Smooth muscle cell (in vitro differentiated cells): ENCODE measurements at regions not wholly inside any gene's neighbourhood (a gene's known extent, or its start where the extent isn't known, plus 50 kb on each side); places are given as distances from the start of the nearest gene placed in this dataset.

Source experiments
- DNase-seq: peaks from one replicate; lab custom pipeline; 2025; ENCODE audit not compliant: unreplicated experiment; lab: John Stamatoyannopoulos, UW
- H2AFZ ChIP-seq: fragments of 200-600 bp; sonication (generic); 2 replicates; pipeline ENCODE4 v1.6.0; 2016; ENCODE audit warnings: antibody characterized with exemption, low read depth, mild to moderate bottlenecking
- H3F3A ChIP-seq: fragments of 200-600 bp; sonication (generic); 2 replicates; pipeline ENCODE4 v1.6.0; 2017; ENCODE audit warnings: antibody characterized with exemption, low read depth
- H3K27ac ChIP-seq: fragments of 200-600 bp; sonication (generic); 2 replicates; pipeline ENCODE4 v1.5.1; 2016; ENCODE audit warnings: low read depth, mild to moderate bottlenecking
- H3K27me3 ChIP-seq: fragments of 200-600 bp; sonication (generic); 2 replicates; pipeline ENCODE4 v1.6.1; 2016; ENCODE audit warnings: low read depth, mild to moderate bottlenecking
- H3K36me3 ChIP-seq: fragments of 200-600 bp; sonication (generic); 2 replicates; pipeline ENCODE4 v1.5.1; 2016; ENCODE audit warnings: low read depth
- H3K4me1 ChIP-seq: fragments of 200-600 bp; sonication (generic); 2 replicates; pipeline ENCODE4 v1.5.1; 2016; ENCODE audit warnings: low read depth
- H3K4me2 ChIP-seq: fragments of 200-600 bp; sonication (generic); 2 replicates; pipeline ENCODE4 v1.6.0; 2016; ENCODE audit warnings: mild to moderate bottlenecking
- H3K4me3 ChIP-seq: fragments of 200-600 bp; sonication (generic); 2 replicates; pipeline ENCODE4 v1.5.1; 2016; ENCODE audit warnings: mild to moderate bottlenecking
- H3K79me2 ChIP-seq: fragments of 200-600 bp; sonication (generic); 2 replicates; pipeline ENCODE4 v1.6.0; 2016; ENCODE audit warnings: low read depth, mild to moderate bottlenecking
- H3K9ac ChIP-seq: fragments of 200-600 bp; sonication (generic); 2 replicates; pipeline ENCODE4 v1.6.0; 2016; ENCODE audit warnings: low read depth
- H3K9me3 ChIP-seq: fragments of 200-600 bp; sonication (generic); replicated peaks from 2 replicates; pipeline ENCODE4 v1.5.1; 2016; ENCODE audit warnings: low read depth
- H4K20me1 ChIP-seq: fragments of 200-600 bp; sonication (generic); 2 replicates; pipeline ENCODE4 v1.6.0; 2016; ENCODE audit warnings: low read depth
- WGBS: methylation state at CpG from one replicate; pipeline ENCODE4 v1.1.7; 2016; ENCODE audit warnings: low lambda C conversion rate; 5-methylcytosine and 5-hydroxymethylcytosine counted together
- TF ChIP-seq, protein P1 (sequence below): fragments of 200-600 bp; sonication (generic); IDR thresholded peaks from 2 replicates; pipeline ENCODE4 v1.5.1; 2017; ENCODE audit warnings: borderline replicate concordance, mild to moderate bottlenecking, antibody characterized with exemption; ENCODE audit not compliant: insufficient read depth, poor library complexity, severe bottlenecking

DNA sequence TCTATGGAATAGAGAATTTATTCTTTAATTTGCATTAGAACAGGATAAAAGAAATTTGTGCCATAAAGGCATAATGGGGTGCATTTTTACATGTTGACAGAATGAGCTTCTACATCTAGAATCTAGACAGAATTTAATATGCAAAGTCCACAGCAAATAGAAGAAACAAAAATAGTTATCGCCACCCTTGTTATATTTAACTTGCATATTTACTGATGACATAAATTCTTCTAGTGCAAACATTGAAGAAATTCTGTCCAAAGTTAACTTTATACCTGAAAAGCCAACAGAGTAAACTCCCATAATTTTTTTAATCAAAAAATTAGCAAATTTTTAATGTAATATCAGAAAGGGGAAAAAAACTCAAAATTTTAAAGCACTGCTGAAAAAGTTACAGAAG lies 213.7 kb upstream of the ALCAM start:
- no peaks in the 10 kb centered on the region for H4K20me1 ChIP-seq
- no peaks in the 10 kb centered on the region for H3K27me3 ChIP-seq
- no peak for DNase-seq
- no peaks in the 10 kb centered on the region for H3K9me3 ChIP-seq
- H3K9ac ChIP-seq = no peak overlapping the region
- TF ChIP-seq, protein P1, sequence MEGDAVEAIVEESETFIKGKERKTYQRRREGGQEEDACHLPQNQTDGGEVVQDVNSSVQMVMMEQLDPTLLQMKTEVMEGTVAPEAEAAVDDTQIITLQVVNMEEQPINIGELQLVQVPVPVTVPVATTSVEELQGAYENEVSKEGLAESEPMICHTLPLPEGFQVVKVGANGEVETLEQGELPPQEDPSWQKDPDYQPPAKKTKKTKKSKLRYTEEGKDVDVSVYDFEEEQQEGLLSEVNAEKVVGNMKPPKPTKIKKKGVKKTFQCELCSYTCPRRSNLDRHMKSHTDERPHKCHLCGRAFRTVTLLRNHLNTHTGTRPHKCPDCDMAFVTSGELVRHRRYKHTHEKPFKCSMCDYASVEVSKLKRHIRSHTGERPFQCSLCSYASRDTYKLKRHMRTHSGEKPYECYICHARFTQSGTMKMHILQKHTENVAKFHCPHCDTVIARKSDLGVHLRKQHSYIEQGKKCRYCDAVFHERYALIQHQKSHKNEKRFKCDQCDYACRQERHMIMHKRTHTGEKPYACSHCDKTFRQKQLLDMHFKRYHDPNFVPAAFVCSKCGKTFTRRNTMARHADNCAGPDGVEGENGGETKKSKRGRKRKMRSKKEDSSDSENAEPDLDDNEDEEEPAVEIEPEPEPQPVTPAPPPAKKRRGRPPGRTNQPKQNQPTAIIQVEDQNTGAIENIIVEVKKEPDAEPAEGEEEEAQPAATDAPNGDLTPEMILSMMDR = no peak
- H3K4me3 ChIP-seq = no peak overlapping the region
- H3K36me3 ChIP-seq = no peaks in the 10 kb centered on the region
- 92% methylated on average over 1 of the region's 1 CpG for WGBS
- H3K79me2 ChIP-seq = no peaks in the 10 kb centered on the region
- H2AFZ ChIP-seq = no peak overlapping the region
- no peaks in the 10 kb centered on the region for H3F3A ChIP-seq
- no peak overlapping the region for H3K27ac ChIP-seq
- no peak overlapping the region for H3K4me2 ChIP-seq
- no peaks in the 10 kb centered on the region for H3K4me1 ChIP-seq

DNA sequence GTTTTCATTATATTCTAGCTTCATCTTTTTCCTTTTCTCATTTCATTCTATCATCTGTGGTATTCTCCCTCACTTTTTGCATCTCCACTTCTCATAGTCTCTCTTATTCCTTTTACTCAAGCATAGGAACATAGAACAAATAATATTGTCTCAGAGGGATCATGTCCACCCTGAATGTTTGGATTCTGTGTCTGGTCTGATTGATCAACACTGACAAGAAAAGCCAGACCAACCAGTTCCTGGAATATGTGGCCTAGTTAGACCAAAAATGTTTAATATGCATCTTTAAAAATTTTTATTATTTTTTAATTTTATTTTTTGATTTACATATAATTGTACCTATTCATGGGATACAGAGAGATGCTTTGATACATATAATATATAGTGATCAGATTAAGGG lies 212.0 kb upstream of the ALCAM start:
- Histone ChIP-seq H3K79me2 (no peaks in the 10 kb centered on the region), H3K9ac (no peak overlapping the region), H3K4me1 (no peaks in the 10 kb centered on the region), H3F3A (no peaks in the 10 kb centered on the region), H3K9me3 (no peaks in the 10 kb centered on the region), H3K4me3 (no peak overlapping the region), H3K27ac (no peak overlapping the region), H4K20me1 (no peaks in the 10 kb centered on the region), H3K4me2 (no peak overlapping the region), H3K27me3 (no peaks in the 10 kb centered on the region), H3K36me3 (no peaks in the 10 kb centered on the region), H2AFZ (no peak overlapping the region)
- no peak for DNase-seq
- TF ChIP-seq, protein P1 = no peak

DNA sequence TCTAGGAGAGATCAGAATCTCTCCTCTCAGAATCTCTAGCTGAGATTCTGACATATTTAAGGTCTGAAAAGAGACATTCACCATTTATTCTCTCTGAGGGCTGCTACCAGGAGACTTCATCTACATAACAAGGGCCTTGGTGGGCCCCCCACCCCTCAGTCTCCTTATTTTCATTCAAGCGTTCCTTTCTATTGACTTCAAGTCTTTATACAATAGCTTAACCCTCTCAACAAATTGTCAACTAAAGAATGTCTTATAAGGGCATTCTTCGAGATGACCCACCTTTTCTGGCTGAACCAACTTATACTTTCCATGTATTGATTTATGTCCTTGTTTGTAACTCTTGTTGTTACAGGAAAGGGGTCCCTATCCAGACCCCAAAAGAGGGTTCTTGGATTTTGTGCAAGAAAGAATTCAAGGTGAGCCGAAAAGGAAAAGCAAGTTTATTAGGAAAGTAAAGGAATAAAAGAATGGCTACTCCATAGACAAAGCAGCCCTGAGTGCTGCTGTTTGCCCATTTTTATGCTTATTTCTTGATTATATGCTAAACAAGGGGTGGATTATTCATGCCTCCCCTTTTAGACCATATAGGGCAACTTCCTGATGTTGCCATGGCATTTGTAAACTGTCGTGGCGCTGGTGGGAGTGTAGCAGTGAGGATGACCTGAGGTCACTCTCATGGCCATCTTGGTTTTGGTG lies 209.5 kb upstream of the ALCAM start:
- Histone ChIP-seq H3K9me3 (no peaks in the 10 kb centered on the region), H3K36me3 (no peaks in the 10 kb centered on the region), H2AFZ (no peak overlapping the region), H3K4me3 (no peak overlapping the region), H3K27me3 (no peaks in the 10 kb centered on the region), H3K79me2 (no peaks in the 10 kb centered on the region), H3K27ac (no peak overlapping the region), H3F3A (no peaks in the 10 kb centered on the region), H3K4me1 (no peaks in the 10 kb centered on the region), H3K4me2 (no peak overlapping the region), H3K9ac (no peak overlapping the region), H4K20me1 (no peaks in the 10 kb centered on the region)
- 95% methylated on average over 5 of the region's 5 CpGs for WGBS
- TF ChIP-seq, protein P1 = no peak
- no peak for DNase-seq

DNA sequence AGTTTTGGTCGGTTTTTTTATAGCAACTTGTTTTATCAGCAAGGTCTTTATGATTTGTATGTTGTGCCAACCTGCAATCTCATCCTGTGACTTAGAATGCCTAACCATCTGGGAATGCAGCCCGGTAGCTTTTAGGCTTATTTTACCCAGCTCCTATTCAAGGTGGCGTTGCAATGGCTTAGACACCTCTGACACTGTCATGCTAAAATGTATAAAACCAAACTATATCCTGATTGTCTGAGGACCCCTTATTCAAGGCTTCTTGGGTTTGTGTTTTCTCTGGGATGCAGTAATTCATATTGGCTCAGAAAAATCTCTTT lies 209.0 kb upstream of the ALCAM start:
- DNase-seq = no peak
- Histone ChIP-seq H3K9ac (no peak overlapping the region), H3K27me3 (no peaks in the 10 kb centered on the region), H3K4me3 (no peak overlapping the region), H3K36me3 (no peaks in the 10 kb centered on the region), H3K9me3 (no peaks in the 10 kb centered on the region), H2AFZ (no peak overlapping the region), H3K4me1 (no peaks in the 10 kb centered on the region), H3F3A (no peaks in the 10 kb centered on the region), H3K27ac (no peak overlapping the region), H4K20me1 (no peaks in the 10 kb centered on the region), H3K79me2 (no peaks in the 10 kb centered on the region), H3K4me2 (no peak overlapping the region)
- 59% methylated on average over 3 of the region's 3 CpGs for WGBS
- TF ChIP-seq, protein P1 = no peak
